AG04450 (cell line): ENCODE measurements at regions not wholly inside any gene's neighbourhood (a gene's known extent, or its start where the extent isn't known, plus 50 kb on each side); places are given as distances from the start of the nearest gene placed in this dataset.

Experiments used
- CTCF ChIA-PET: fragments of 300-600, 350-600 bp; formaldehyde crosslinking; extraction: SDS; loops from one replicate; lab custom pipeline; 2022; ENCODE audit warnings: antibody characterized with exemption, inconsistent platforms; lab: Charles Lee
- POLR2A ChIA-PET: fragments of 350-600 bp; formaldehyde crosslinking; extraction: SDS; loops from one replicate; lab custom pipeline; 2021; ENCODE audit warnings: antibody characterized with exemption, inconsistent platforms; lab: Yijun Ruan, JAX
- DNase-seq: peaks from one replicate; pipeline ENCODE4 v3.0.0-alpha.2; 2011; ENCODE audit warnings: low read depth, low spot score
- H3K27ac ChIP-seq: one replicate; pipeline ENCODE4 v1.5.1; 2012; ENCODE audit warnings: low read depth, low read length, control low read depth
- H3K27me3 ChIP-seq: one replicate; pipeline ENCODE4 v1.6.0; 2012; ENCODE audit warnings: low read length; ENCODE audit not compliant: control insufficient read depth, insufficient read depth
- H3K4me3 ChIP-seq: 2 replicates; pipeline ENCODE4 v1.5.1; 2011; ENCODE audit warnings: mild to moderate bottlenecking, low read depth, low read length, control low read depth
- H3K9me3 ChIP-seq: 2 replicates; pipeline ENCODE4 v1.5.1; 2012; ENCODE audit warnings: low read length; ENCODE audit not compliant: control insufficient read depth, insufficient read depth
- CTCF ChIP-seq: IDR thresholded peaks from 2 replicates; pipeline ENCODE4 v1.5.1; 2011; ENCODE audit warnings: low read depth, low read length, control low read depth, inconsistent platforms

GRCh38 chr15:58293622-58294550 is 137.9 kb upstream of the LIPC start:
- ChIA-PET POLR2A (no interaction called here), CTCF (interaction anchor here (0.6 kb wide), 1 partner anchor 173 kb away, joined by 3 read pairs; no protein-coding TSS in a partner anchor)
- Histone ChIP-seq H3K9me3 (peaks cover 5% of the 10 kb centered on the region; the same call in 1 of the 2 replicates), H3K27me3 (peaks cover 2% of the 10 kb centered on the region), H3K4me3 (no peak overlapping the region), H3K27ac (no peak overlapping the region)
- TF ChIP-seq CTCF = no peak
- no peak for DNase-seq

- ChIA-PET CTCF (no interaction called here), POLR2A (no interaction called here)
- H3K4me3 ChIP-seq = no peak overlapping the region
- no peak for TF ChIP-seq CTCF
- DNase-seq = no peak
- H3K27ac ChIP-seq = no peak overlapping the region
- peaks cover 2% of the 10 kb centered on the region for H3K27me3 ChIP-seq
- peaks cover 5% of the 10 kb centered on the region; the same call in 1 of the 2 replicates for H3K9me3 ChIP-seq
Observed at GRCh38 chr15:58294681-58295254, 137.0 kb upstream of the LIPC start.

- no peak for DNase-seq
- TF ChIP-seq CTCF = no peak
- POLR2A ChIA-PET = no interaction called here
- CTCF ChIA-PET = no interaction called here
- peaks cover 5% of the 10 kb centered on the region; the same call in 1 of the 2 replicates for H3K9me3 ChIP-seq
- H3K27ac ChIP-seq = no peak overlapping the region
- no peak overlapping the region for H3K4me3 ChIP-seq
- peaks cover 2% of the 10 kb centered on the region for H3K27me3 ChIP-seq
Observed at GRCh38 chr15:58295637-58296215, 136.1 kb upstream of the LIPC start.

GRCh38 chr15:58296276-58296675 is 135.5 kb upstream of the LIPC start:
- CTCF ChIA-PET = no interaction called here
- POLR2A ChIA-PET = no interaction called here
- no peak for DNase-seq
- Histone ChIP-seq H3K4me3 (no peak overlapping the region), H3K27ac (no peak overlapping the region), H3K9me3 (peaks cover 5% of the 10 kb centered on the region; the same call in 1 of the 2 replicates), H3K27me3 (peaks cover 2% of the 10 kb centered on the region)
- no peak for TF ChIP-seq CTCF
